OCI-M1 (cell line): ENCODE measurements at regions not wholly inside any gene's neighbourhood (a gene's known extent, or its start where the extent isn't known, plus 50 kb on each side); places are given as distances from the start of the nearest gene placed in this dataset.
A peak's percentile ranks its signal among the peaks of the same experiment; 100 is the strongest.

Experiments
- DNase-seq: peaks from one replicate; lab custom pipeline; 2025; lab: John Stamatoyannopoulos, UW

- no peak for DNase-seq
These were observed 320.6 kb upstream of the KCNH8 start for GRCh38 chr3:18827664-18828063.

- DNase-seq, result no peak
These were observed 322.6 kb upstream of the KCNH8 start for GRCh38 chr3:18825665-18826064.

- no peak for DNase-seq
These were observed 335.0 kb upstream of the KCNH8 start for GRCh38 chr3:18813300-18813699.

GRCh38 chr3:18812316-18812715 is 336.0 kb upstream of the KCNH8 start:
- peak; percentile 41 for DNase-seq

GRCh38 chr3:18810306-18810661 is 338.0 kb upstream of the KCNH8 start:
- DNase-seq, result no peak

GRCh38 chr3:18809640-18810305 is 338.5 kb upstream of the KCNH8 start:
- no peak for DNase-seq

GRCh38 chr3:18808429-18808828 is 339.9 kb upstream of the KCNH8 start:
- DNase-seq, result no peak

- no peak for DNase-seq
These were observed 340.7 kb upstream of the KCNH8 start for GRCh38 chr3:18807593-18807992.

- DNase-seq, result no peak
These were observed 341.7 kb upstream of the KCNH8 start for GRCh38 chr3:18806633-18807032.

GRCh38 chr3:18797378-18797777 is 350.9 kb upstream of the KCNH8 start:
- no peak for DNase-seq

GRCh38 chr3:18795078-18795477 is 353.2 kb upstream of the KCNH8 start:
- no peak for DNase-seq

- no peak for DNase-seq
These were observed 356.6 kb upstream of the KCNH8 start for GRCh38 chr3:18791752-18792151.

GRCh38 chr3:18791182-18791581 is 357.1 kb upstream of the KCNH8 start:
- no peak for DNase-seq

- no peak for DNase-seq
These were observed 357.9 kb upstream of the KCNH8 start for GRCh38 chr3:18790384-18790783.

- no peak for DNase-seq
These were observed 358.6 kb upstream of the KCNH8 start for GRCh38 chr3:18789734-18790133.

- no peak for DNase-seq
These were observed 360.9 kb upstream of the KCNH8 start for GRCh38 chr3:18787441-18787840.

- no peak for DNase-seq
These were observed 361.5 kb upstream of the KCNH8 start for GRCh38 chr3:18786650-18787323.

- no peak for DNase-seq
These were observed 357.1 kb upstream of the SATB1 start for GRCh38 chr3:18782191-18782590.

GRCh38 chr3:18780959-18781358 is 355.8 kb upstream of the SATB1 start:
- DNase-seq, result no peak

GRCh38 chr3:18779704-18780103 is 354.6 kb upstream of the SATB1 start:
- DNase-seq, result no peak

GRCh38 chr3:18778598-18778997 is 353.5 kb upstream of the SATB1 start:
- DNase-seq, result no peak

GRCh38 chr3:18778094-18778493 is 353.0 kb upstream of the SATB1 start:
- no peak for DNase-seq

GRCh38 chr3:18775501-18775900 is 350.4 kb upstream of the SATB1 start:
- DNase-seq, result no peak
